Activated CD4-positive, alpha-beta T cell treated with anti-CD3 and anti-CD28 coated beads, Interleukin-2, amount 50 U/mL, for 48 hours (primary cell): ENCODE measurements at regions not wholly inside any gene's neighbourhood (a gene's known extent, or its start where the extent isn't known, plus 50 kb on each side); places are given as distances from the start of the nearest gene placed in this dataset.

ENCODE experiments used
- DNase-seq, 2 experiments: peaks; one replicate each; pipeline ENCODE4 v3.0.0-alpha.2; 2020

DNA sequence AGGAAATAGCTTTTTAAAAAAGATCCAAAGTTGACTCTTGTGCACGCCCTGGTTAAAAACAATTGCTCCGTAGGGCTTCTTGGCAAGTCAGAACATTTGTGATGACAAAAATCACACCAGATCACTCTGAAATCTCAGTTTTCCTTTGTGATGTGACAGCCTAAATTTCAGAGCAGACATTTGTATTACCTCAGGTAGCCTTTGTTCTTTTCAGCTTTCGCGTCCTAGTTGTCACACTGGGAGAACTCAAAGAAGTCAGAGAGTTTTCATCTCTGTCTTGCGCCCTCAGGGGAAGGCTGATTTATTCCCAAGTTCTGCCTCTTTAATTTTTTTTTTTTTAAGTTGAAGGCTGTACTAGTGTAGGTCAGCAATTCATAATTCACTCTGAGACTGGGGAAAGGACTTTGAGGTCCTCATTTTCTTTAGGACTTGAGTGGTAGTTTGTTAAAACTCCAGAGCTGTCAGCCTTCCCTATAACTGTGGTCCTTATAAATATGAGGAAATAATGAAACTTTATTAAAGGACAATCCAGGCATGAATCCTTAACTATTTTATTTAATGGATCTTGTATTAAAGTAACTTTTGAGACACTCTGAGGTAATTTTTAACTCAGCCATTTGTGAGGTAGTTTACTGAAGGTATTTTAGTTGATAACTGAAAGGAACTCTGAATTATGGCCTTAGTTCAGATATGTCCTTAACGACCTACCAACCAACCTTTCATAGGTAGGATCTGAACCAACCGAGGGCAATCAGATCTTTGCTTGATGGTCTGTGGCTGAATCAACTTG, 525.1 kb upstream of the FAM98A start:
- DNase-seq, result no peak

DNA sequence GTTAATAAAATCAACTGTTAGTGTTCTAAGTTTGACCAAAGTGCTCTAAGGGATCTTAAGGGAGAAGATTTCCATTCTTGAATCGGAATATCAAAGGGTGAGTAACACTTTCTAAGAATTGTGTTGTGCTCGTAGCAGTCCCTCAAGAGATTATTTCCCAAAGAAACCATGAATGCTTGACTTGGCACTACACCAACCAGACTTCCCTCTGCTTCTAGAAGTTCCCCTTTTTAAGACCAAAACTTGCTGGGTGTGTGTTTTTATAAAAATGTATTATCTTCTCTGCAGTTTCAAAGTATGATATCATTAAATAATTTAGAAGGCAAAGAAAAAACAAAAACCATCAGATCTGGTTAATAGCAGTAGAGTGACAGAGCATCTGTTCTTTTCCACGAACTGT, 522.0 kb upstream of the FAM98A start:
- no peak for DNase-seq

DNA sequence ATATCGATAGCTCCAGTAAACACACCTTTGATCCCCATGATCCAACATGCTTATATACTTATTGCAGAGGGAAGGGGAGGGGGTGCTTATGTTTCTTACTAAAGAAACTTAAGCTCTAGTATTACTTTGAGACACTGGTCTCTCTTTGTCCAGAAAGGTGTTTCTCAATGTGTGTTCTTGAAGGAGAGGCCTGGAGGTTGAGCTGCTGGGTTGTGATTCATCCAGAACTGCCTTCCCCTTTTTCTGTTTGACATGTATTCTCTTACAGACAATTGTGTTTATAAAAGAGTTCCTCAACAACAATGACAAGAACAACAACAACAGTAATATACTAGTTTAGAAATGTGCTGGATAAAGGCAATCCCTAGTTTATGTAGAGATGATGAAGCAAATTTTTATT, 516.0 kb upstream of the FAM98A start:
- DNase-seq, result no peak

DNA sequence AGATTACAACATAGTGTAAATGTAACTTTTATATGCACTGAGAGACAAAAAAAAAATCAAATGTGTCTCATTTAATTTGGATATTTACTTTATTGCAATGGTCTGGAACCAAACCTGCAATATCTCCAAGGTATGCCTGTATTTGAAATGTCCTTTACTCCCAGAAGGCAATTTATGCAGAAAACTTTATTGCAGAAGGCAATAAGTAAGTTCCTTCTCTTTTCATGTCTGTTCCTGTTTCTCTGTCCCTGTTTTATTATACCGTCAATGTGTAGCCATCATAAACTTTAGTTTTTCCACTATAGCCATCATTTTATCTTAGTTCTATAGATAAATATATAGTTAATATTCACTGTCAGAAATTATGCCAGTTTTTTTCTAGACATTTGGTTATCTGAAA, 513.1 kb upstream of the FAM98A start:
- no peak for DNase-seq

DNA sequence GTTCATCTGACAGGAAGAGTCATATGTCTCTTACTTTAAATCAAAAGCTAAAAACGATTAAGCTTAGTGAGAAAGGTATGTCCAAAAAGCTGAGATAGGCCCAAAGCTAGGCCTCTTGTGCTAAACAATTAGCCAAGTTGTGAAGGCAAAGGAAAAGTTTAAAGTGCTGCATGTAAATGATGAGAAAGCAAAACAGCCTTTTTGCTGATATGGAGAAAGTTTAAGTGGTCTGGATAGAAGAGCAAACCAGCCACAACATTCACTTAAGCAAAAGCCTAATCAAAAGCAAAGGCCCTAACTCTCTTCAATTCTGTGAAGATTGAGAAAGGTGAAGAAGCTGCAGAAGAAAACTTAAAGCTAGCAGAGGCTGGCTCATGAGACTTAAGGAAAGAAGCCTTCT, 511.3 kb upstream of the FAM98A start:
- DNase-seq, result no peak

DNA sequence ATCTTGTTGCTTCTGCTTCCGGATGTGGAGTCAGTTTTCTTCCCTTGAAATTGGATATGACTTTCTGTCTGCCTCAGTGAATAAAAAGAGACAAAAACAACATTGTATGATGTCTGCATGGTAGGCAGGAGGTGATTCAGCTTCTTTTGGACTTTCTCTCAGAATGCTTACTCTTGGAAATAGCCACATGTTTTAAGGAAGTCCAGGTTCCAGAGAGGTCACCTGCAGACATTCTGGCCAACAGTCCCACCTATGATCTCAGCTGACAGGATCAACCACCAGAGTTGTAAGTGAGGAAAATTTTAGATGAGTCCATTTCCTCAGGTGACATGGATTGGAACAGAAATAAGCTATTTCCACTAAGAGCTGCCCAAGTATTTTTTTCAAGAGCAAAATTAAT, 508.7 kb upstream of the FAM98A start:
- no peak for DNase-seq

DNA sequence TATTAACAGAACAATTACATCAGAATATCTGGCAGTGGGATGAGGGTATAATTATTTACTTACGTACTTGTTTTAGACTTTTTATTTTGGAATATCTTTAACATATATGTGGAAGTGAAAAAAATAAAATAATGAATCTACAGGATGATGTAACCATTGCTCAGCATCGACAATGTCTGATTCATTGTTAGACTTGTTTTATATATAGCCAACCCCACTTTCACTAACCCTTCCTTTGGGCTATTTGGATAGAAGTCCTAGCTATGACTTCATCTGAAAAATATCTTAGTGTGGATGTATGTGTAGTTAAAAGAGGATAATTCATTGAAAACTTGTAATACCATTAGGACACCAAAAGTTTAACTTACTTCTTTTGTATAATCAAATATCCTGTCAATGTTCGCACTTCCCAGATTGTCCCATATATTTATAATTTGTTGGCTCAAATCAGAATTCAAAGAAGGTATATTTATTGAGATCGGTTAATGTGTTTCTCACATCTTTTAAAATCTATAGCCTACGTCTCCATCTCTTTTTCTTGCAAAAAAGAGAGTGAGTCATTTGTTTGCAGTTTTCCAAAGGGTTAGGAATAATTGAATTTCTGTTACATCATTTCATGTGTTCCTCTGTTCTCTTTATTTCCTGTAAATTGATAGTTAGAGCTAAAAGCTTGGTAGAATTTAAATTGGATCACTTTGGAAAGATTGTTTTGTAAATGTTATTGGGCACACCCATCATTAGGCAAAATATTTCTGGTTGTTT, 506.1 kb upstream of the FAM98A start:
- no peak for DNase-seq

DNA sequence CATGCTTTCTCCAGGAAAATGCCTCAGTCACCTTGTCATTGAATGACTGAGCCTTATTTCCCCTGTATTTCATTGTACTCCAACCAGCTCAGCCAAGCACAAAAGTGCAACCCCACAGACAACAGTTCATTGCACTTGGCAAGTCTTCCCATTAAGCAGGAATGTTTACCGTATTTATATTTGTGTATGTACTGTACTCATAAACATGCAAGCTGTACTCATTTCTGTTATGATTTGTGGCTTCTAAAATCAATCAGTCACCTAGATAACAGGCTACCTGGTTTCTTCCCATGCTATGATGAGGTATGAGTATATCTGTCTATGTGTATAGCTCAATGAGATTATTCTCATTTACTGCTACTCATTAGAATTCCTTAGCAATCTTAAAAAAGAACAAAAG, 505.5 kb upstream of the FAM98A start:
- no peak for DNase-seq

DNA sequence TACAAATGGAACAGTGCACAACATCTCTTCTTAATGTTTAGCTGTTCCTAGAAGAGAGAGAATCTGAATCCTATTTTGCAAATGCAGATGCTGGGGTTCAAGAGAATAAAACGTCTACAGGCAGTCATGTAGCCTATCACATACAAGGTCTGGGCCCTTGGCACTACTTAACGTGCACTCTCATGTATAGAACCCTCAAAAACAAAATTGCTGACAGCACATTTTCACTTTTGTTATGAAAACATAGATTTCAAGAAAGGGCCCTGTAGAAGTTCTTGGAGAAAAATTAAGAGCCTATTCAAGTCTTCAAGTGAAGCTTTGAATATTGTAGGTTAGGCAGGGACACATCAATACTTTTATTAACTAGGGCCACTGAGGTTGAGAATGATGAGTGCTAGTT, 504.3 kb upstream of the FAM98A start:
- no peak for DNase-seq

DNA sequence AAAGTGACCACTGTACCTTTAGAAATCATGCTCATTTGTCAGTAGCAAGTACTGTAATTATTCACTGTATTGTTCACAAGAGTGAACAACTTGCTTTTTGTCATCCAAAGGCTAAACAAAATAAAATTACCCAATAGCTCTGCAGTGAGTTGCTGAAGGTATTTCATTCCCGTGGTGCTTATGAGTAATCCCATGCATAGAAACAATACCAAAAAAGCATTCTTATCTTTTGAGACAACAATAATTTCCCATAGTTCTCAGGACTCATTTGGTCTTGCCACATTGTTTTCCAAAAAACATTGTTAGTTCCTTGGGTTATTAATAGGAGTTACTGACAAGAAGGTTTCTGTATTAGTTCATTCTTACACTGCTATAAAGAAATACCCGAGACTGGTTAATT, 503.2 kb upstream of the FAM98A start:
- no peak for DNase-seq

DNA sequence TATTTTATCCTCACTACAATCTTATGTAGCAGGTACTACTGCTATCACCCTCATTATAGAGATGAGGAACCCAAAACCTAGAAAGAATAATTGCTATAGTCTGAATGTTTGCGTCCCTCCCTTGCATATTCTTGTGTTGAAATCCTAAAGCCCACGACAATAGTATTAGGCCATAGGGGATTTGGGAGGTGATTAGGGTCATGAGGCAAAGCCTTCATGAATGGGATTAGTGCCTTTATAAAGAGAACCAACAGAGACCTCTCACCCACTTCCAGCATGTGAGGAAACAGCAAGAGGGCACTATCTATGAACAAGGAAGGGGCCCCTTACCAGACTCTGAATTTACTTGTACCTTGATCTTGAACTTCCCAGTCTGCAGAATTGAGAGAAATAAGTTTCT, 500.3 kb upstream of the FAM98A start:
- DNase-seq, result no peak

DNA sequence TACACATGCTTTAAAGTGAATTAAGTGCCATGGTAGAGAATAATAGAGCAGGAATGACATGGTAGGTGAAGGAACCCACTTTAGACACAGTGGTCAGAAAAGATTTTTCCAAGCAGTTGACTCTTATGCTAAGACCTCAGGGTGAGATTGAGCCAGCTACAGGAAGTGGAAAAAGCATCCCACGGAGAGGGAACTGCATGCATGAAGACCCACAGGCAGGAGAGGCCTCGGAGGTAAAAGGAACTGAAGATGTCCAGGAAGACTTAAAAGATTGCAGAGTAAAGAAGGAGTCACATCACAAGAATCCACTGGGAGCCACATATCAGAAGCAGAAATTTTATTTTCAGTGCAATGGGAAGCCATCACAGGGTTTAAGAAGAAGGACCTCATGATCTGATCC, 499.2 kb upstream of the FAM98A start:
- no peak for DNase-seq

DNA sequence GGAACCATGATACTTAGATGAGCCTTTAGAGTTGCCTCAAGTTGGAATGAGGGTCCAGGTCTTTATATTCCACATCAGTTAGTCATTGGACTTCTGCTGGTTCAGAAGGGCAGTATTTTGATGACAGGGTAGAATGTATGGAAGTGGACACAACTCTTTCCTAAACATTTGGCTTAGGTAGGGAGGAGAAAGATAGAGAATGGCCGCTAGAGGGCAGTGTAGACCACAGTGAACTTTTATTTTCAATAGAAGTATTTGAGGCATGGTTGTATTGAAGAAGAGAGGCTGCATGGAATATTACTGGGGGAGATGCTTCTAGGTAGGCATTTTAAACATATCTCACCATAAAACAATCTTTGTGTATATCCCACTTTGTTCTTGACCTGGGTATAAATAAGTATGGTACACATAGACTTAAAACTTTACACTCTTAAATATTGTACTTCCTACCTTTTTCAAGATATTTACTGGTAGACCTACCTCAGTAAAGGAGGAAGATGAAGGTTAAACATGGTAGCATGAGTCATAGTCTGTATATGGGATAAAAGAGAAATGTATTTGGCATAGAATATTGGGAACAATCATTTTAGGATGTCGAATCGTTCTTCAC, 497.6 kb upstream of the FAM98A start:
- peak; percentile 27 to 46 for DNase-seq

DNA sequence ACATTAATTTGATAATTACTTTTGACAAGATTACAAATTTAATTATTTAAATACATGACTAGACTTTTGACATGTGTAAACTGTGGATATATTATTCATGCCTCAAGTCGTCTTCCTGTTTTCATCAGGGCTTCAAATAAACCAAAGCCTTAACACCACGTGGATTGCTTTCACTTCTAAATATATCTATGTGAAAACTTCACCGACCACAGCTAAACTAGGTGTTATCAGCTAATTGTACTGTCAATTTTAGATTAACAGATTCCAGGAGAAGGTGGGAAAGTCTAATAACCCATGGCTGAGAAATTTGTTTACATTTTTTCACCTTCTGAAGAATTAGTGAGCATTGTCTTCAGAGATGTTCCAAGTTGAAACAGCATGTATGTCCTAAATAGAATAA, 494.7 kb upstream of the FAM98A start:
- DNase-seq, result no peak

DNA sequence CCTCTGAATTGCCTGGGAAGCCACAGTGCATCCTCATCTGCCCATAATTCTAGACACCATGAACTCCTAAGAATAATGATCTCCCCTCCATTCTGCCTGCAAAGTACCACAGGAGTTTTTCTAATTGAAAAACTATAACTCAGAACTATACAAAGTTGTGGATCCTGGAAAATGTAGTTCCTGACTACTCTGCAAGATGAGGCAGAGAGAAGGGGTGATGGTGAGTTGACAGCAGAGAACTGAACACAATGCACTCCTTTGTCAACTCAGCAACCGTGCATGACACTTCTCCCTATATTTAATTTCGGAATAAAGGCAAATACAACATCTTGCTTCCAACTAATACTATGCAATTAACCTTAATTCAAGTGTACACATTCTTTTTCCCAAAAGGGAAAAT, 471.1 kb upstream of the FAM98A start:
- no peak for DNase-seq

DNA sequence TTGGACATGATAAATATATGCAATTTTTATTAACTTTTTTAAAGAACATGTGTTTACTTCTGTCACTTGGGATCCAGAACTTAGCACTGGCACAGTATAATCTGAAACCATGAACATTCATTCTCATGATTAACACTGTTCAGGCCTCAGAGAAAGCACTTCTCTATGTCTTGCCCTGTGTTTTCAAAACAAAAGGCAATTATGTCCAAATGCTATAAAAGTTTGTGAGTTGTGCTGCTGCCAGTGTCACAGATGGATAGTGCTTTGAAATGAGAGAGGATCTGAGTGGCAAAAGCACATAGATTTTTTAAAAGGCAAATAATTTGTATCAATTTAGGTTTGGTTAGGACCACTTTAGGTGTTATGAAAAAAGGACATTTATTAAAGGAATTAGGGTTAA, 470.5 kb upstream of the FAM98A start:
- no peak for DNase-seq

DNA sequence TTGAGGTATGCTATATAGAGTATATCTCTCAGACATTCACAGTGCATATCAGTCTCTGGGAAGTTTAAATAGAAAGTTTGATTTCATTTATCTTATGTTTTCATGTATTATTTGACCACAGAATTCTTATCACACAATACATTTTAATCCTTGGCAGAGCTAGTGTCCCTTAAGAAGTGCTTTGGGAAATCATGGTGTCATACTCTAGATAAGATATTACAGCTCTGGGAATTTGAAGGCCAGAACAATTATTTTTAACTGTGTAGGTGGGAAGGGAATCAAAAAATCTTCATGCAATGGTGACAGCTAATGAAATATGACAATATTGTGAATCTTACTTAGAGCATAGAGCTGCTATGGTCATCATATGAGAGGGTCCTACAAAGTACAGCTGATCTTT, 451.3 kb upstream of the FAM98A start:
- no peak for DNase-seq

DNA sequence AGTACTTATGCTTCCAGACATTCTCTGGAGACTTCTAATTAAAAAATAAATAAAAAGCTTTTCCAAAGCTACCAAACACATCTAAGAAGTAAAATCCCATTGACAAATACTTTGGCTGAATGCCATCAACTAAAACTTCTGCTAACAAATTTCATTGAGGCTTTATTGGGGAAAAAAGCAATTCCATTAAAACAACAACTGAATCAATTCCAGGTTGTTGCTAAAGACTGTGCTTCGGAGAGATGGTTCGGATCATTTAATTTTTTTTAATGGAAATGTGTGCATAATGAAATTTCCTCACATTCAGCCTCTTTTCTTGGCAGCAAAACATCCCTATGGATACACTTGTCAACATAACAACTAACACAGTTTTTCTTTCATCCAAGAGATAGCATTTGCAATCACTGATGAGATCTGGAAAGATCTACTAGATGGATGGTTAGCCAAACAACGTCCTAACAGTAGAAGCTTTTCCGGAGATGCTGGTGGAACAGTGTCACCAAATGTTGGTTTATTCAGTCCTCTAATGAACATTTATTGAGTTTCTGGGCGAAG, 446.1 kb upstream of the FAM98A start:
- DNase-seq, result no peak

DNA sequence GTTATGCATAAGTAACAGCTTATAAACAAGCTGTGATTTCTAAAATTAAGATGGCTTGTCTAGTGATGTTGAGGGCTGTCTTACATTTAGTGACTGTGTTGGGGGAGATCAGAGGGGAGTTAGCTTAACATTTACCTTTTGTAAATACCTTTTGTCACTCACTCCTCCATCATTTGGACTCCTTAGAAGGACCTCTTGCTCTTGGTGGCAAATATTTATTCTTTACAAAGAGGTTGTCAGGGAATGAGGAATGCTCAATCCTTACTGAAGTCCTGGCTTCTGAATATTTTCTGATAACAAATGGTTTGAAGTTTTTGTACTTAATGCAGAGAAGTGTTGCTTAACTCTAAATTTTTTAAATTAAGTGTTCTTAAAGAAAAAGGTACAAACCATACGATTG, 438.8 kb upstream of the FAM98A start:
- DNase-seq, result no peak

DNA sequence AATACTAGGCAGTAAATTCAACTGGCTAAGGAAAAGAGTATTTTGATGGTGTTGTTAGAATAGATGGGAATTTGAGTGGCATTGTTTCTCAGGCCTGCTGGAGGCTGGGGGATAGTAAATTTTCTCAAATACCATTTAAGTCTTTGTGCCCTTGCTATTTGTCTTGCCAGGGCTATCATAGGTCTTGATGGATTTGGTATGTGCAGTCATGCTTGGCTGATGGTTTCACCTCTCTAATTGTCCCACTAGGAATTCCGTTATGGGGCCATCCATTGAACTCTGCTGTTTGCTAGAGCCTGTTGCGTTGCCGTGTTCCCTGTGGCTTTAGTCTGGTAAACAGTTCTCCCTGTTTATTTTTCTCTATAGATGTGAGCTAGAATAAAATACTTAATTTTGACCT, 438.1 kb upstream of the FAM98A start:
- no peak for DNase-seq

DNA sequence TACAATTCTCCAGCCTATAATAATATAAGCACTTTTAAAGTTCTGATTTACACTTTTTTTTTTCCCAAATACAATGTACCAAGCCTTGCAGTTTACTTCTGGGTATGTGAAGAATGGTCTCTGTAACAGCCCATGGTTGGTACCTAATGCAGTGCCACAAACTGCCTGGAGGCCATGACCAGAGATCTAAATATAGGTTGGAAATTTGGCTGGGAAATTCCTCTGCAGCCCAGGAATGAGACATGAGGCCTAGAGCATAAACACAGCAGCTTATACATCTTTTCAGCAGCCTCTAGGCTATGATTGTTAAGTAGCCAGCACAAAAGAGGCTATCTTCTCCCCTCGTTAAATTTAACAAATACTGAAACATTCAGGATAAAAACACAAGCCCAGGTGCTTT, 432.0 kb upstream of the FAM98A start:
- DNase-seq, result no peak

DNA sequence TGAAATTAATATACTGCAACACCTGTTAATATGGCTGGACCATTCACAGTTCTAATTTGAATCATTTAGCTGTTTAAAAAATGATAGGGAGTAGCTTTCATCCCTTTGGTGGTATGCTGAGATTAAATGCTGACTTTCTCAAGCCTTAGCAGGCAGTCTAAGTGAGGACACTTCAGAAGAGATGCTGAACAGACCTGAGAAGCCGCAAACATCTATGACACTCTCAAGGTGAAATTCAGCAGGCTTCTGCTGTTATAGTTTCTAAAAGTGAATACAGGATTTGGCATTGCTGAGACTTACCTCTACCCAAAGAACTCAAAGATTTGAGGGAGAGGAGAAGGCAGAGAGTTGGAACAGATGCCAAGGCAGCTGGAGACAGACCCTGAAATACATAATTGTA, 431.2 kb upstream of the FAM98A start:
- DNase-seq, result no peak

DNA sequence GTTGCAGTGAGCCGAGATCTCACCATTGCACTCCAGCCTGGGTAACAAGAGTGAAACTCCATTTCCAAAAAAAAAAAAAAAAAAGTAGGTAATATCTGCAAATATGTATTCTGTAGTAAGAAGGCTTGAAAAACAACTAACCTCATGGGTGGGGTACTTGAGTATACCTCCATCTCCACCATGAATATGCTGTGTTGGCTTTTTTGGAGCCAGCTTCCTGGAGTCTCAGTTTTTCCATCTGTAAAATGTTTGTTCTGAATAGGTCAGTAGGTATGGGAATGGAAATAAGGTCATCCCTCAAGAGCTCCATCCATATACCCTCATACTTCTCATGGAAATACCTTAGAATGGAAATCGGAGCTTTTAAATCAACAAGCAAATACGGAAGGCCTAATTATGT, 430.0 kb upstream of the FAM98A start:
- DNase-seq, result no peak

DNA sequence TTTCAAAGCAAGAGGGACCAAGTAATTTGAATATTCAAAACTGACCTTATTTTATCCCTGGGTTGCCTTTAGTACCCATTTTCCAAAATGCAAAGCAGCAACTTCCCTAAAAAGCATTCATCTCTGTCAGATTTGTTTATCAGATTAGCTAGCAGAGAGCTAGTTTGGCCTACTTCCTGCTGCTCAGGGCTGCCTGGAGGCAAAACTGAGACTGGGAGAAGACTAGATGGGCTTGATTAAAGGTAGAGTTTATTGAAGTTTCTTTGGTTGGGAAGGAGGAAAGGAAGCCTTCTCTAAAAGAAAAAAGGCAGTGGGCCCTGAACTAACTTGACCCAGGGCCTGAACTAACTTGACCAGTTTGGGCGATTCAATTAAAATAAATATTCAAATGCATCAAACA, 426.1 kb upstream of the FAM98A start:
- DNase-seq, result no peak
